ENCODE measurements at regions not wholly inside any gene's neighbourhood (a gene's known extent, or its start where the extent isn't known, plus 50 kb on each side); places are given as distances from the start of the nearest gene placed in this dataset.
A peak's percentile ranks its signal among the peaks of the same experiment; 100 is the strongest.

DNA sequence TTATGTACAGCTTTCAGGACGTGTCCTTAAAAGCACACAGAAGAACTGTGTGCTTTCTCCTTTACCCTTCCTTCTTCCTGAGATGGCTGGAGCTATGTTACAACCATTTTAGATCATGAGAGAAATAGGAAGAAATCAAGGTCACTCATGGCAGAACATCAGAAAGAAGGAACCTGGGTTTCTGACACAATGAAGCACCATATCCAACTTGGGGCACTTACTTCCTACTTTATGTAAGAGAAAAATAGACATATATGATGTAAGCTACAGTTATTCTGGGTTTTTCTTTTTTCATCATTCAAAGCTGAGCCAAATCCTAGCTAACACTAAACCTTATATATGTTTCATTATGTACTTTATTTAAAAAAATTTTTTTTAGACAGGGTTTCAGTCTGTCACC, 79.5 kb downstream of the FAM161A start:
- DNase-seq (ENCODE audit: low spot score) (no peak), ATAC-seq (no peak)
- intact Hi-C loops (cut with DNase I) = no loop called here

DNA sequence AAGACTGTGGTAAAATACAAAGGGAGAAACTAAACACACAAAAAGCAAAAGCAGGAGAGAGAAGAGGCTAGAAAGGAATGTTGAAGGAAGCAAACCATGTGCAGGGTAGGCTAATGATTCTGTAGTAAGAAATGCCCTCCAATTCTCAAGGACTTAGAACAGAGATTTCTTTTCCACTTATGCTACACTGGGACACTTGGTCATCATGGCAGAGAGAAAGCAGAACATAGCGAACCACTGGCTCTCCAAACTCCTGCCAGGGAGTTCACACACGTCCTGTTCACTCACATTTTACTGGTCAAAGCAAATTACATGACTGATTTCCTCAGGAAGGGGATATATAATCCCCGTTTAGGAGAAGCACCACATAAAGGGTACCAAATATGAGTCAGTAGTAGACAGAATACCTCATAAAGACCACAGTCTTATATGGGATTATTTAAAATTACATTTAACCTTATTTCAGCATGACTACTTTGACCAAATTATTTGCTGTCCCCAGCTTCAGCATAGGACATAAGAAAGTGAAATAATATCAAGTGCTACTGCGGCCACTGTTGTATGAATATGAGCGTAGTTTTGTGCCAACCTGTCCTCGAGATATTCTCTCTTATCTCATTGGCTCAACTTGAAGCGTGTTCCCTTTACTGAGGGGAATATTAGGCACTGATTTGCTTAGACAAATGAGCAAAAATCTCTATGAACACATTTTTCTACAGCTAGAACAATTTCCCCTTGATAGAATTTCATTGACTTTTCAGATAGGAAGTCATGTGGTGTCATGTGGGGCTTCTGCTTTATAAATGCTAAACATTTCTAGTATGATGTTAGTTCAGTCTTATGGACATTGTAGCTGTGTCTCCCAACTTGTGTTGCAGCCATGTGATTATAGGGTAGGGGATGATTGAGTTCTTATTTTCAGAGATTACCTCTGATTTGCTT, 81.7 kb downstream of the FAM161A start:
- intact Hi-C loops (cut with DNase I) = no loop called here
- DNase-seq (ENCODE audit: low spot score) (no peak), ATAC-seq (no peak)

DNA sequence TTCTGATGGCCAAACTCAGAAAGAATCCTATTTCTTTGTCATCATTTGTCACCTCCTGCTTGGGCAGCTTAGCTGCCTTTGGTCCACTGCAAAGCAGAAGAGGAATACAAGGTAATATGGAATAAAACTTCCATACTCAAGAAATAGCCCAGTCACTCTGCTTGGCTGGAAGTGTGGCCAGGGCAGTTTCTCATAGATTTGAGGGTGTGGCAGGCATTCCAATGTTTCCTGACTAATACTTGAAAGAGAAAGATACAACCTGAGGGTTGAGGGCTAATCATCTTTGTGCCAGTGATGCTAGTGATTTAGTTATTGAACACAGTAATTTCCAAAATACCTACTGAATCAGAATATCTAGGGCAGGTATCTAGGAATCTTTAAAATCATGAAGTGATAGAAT, 83.1 kb downstream of the FAM161A start:
- ATAC-seq (no peak), DNase-seq (ENCODE audit: low spot score) (no peak)
- intact Hi-C loops (cut with DNase I) = no loop called here

GRCh38 chr2:61770298-61770697, 83.6 kb downstream of the FAM161A start:
- no peak for ATAC-seq
- DNase-seq (ENCODE audit: low spot score) = no peak
- intact Hi-C loops (cut with DNase I) = no loop called here

DNA sequence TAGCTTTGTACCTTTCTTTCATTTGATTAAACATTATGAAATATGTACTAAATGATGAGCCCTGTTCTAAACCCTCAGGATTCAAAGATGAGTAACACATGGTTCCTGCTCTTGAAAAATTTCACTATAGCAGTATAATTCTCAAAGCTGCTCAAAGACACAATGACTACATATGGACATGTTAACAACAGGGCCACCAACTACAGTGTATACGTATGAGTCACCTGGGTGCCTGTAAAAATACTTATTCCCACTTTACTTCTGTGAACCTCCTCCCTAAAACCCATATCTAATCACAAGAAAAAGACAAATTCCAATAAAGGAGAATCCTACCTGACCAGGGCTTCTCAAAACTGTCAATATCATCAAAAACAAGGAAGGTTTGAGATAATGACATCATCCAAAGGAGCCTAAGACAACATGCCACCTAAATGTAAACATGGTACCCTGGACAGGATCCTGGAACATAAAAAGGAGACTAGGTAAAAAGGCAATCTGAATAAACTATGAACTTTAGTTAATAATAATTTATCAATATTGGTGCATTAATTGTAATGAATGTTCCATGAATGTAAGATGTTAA, 84.7 kb downstream of the FAM161A start:
- no peak for ATAC-seq
- intact Hi-C loops (cut with DNase I) = no loop called here
- DNase-seq (ENCODE audit: low spot score) = no peak

DNA sequence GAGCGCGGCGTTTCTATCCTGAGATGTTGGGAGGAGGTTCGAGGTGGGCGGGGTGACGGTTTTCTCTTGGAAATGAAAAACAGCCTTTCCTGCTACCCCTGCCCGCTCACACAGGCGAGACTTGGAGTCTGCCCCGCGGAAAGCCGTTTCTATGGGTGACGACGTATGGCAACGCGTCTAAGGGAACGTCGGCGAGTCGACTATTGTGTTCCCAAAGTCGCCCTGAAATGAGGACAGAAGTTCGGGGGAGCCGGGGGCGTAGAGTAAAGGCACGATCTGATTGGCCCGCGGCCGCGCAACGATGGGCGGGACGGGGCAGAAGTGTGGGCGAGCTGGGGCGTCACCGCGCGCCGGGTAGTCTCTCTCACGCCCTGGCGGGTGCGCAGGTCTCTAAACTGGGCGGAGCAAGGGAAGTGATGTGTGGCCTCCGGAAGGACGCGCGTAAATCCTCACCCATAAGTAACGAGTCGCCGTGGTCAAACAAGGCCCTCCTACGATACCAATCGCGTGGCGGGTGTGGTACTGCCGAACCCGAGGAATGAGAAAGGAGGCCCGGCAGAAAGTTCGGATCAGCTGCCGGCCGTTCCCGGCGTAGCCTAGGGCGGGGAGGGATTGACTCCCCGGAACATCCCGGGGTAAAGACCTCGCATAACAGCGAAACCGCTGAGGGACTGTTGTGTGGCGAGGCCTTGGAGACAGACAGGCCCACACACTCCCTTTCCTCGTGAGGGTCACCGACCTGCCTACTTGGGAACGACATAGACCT, 89.6 kb downstream of the FAM161A start:
- ATAC-seq (peak; percentile 100), DNase-seq (ENCODE audit: low spot score) (peak; percentile 98)
- intact Hi-C loops (cut with DNase I) = no loop called here

GRCh38 chr2:61763605-61764034, 90.2 kb downstream of the FAM161A start:
- DNase-seq (ENCODE audit: low spot score) (peak; percentile 87), ATAC-seq (peak; percentile 93)
- intact Hi-C loops (cut with DNase I) = no loop called here

- intact Hi-C loops (cut with DNase I) = no loop called here
- no peak for DNase-seq (ENCODE audit: low spot score)
- ATAC-seq = no peak
Measured at GRCh38 chr2:61762292-61762691, 91.6 kb downstream of the FAM161A start.

GRCh38 chr2:61759718-61760117, 94.1 kb downstream of the FAM161A start:
- DNase-seq (ENCODE audit: low spot score) (no peak), ATAC-seq (no peak)
- intact Hi-C loops (cut with DNase I) = no loop called here

- intact Hi-C loops (cut with DNase I) = no loop called here
- ATAC-seq = peak; percentile 47
Measured at GRCh38 chr2:61759005-61759404, 94.9 kb downstream of the FAM161A start.

GRCh38 chr2:61758159-61758558, 95.7 kb downstream of the FAM161A start:
- intact Hi-C loops (cut with DNase I) = no loop called here
- no peak for DNase-seq (ENCODE audit: low spot score)
- no peak for ATAC-seq

More at GRCh38 chr2:61759005-61759404, 94.9 kb downstream of the FAM161A start:
- no peak for DNase-seq (ENCODE audit: low spot score)

DNA sequence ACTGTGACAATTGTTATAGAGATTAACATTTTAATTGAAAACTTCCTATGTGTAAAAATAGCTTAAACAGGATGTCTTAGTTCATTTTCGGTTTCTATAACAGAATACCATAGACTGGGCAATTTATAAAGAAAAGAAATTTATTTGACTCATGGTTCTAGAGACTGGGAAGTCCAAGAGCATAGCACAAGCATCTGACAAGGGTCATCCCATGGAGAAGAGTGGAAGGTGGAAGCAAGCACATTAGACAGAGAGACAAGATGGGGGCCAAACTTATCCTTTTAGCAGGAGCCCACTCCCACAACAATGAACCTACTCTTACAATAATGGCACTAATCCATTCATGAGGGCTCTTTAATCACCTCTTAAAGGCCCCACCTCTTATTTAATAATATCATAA, 100.3 kb downstream of the FAM161A start:
- ATAC-seq (no peak), DNase-seq (ENCODE audit: low spot score) (no peak)
- intact Hi-C loops (cut with DNase I) = no loop called here

GRCh38 chr2:61750624-61751023, 103.2 kb downstream of the FAM161A start:
- intact Hi-C loops (cut with DNase I) = no loop called here
- DNase-seq (ENCODE audit: low spot score) (no peak), ATAC-seq (no peak)

- ATAC-seq = no peak
Measured at GRCh38 chr2:61742955-61743354, 110.9 kb downstream of the FAM161A start.

DNA sequence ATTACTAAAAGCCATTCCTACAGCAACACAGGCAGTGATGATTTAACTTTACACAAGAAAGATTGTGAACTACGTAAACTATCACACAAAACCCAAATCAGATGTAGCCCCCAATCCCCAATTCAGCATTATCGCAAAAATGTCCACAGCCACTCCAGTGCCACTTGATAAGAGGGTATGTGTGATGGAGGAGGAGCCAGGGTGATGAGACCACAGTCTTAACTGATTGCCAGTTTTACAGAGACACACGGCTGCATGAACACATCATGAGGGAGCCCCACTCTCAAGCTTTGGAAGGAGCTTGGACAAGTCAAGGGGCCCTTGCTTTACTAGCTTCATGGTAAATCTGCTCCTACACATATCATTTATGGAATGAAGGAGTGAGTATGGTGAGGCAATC, 116.0 kb downstream of the FAM161A start:
- no peak for DNase-seq (ENCODE audit: low spot score)
- ATAC-seq = no peak
- intact Hi-C loops (cut with DNase I) = no loop called here

More at GRCh38 chr2:61742955-61743354, 110.9 kb downstream of the FAM161A start:
- DNase-seq (ENCODE audit: low spot score) = no peak
- intact Hi-C loops (cut with DNase I) = no loop called here

DNA sequence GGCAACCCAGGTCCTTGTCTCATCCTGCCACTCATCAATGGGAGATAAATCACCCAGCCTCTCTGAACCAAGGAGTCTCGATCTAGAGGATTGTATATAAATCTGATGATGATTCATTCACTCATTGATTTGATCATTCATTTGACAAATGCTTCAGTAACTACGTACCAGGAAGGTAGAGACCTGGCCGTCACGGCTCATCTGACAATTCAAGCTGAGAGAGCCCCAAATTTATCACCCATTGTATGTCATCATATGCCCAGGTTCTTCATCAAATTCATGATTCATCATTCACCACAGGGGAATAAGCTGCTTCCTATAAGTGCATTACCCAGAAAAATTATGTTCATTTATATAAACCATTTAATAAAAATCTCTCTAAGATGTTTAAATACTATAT, 116.9 kb downstream of the FAM161A start:
- ATAC-seq (no peak), DNase-seq (ENCODE audit: low spot score) (no peak)
- intact Hi-C loops (cut with DNase I) = no loop called here

DNA sequence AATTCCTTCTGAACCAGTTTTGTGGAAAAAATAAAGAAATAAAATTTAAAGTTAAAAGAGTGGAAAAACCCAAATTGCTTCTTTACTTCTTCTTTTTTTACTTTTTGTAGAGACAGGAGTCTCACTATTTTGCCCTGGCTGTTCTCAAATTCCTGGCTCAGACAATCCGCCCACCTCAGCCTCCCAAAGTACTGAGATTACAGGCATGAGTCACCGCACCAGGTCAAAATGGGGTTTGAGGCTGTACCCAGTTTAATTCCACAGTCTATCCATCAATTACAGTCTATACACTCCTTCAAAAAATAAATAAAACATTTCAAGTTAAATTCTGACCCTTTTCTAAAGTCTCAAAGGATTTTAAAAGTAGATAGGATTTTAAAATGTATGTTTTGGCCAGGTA, 120.3 kb downstream of the FAM161A start:
- DNase-seq (ENCODE audit: low spot score) (no peak), ATAC-seq (no peak)
- intact Hi-C loops (cut with DNase I) = no loop called here

- intact Hi-C loops (cut with DNase I) = no loop called here
- ATAC-seq = no peak
- no peak for DNase-seq (ENCODE audit: low spot score)
Measured at GRCh38 chr2:61732787-61733186, 121.1 kb downstream of the FAM161A start.

DNA sequence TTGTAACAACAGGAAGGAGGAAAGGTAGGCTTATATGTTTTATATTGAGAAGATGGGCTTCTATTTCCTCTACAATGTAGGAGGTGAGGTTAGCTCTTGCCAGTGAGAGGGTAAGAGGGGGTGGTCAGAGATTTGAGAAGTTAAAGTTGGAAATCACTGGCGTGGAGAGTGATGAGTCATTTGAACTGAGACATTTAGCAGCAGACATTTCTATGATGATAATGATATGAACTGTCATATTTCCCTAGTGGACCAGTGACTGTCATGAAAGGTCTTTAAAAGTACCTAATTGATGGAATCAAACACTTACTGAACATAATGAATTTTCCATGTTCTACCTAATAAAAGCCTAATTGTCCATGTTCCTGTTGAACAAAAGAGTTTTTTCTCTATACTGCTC, 126.1 kb downstream of the FAM161A start:
- ATAC-seq (no peak), DNase-seq (ENCODE audit: low spot score) (no peak)
- intact Hi-C loops (cut with DNase I) = no loop called here
